Choroid plexus epithelial cell (primary cell): ENCODE measurements at regions not wholly inside any gene's neighbourhood (a gene's known extent, or its start where the extent isn't known, plus 50 kb on each side); places are given as distances from the start of the nearest gene placed in this dataset.

Source experiments
- DNase-seq: peaks from one replicate; pipeline ENCODE4 v3.0.0-alpha.2; 2010; ENCODE audit warnings: low read depth
- H3K4me3 ChIP-seq: 2 replicates; pipeline ENCODE4 v1.5.1; 2011; ENCODE audit warnings: low read depth, mild to moderate bottlenecking, control low read depth, low read length, moderate library complexity
- TF ChIP-seq, protein P1 (sequence below): conservative IDR thresholded peaks from 2 replicates; pipeline ENCODE4 v1.5.1; 2011; ENCODE audit warnings: low read depth, mild to moderate bottlenecking, control low read depth, inconsistent platforms, low read length, moderate library complexity

DNA sequence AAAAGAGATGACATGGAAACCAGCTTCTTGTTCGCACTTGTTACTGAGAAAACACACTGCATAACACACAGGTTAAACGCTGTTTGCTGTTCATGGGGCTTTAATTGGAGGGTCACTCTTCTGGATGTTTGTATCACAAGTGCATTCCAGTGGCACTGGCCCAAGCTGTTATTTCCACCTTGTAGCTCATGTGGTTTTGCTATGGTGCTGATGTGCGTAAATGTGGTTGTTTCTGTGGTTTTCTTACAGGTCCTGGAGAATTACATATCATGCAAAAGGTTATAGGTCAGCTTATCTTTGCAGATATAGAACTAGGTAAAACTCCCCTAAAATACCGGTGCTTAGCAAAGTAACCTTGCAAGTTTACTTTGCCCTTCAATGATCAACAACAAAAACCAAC lies 89.3 kb upstream of the AHI1 start:
- TF ChIP-seq, protein P1, sequence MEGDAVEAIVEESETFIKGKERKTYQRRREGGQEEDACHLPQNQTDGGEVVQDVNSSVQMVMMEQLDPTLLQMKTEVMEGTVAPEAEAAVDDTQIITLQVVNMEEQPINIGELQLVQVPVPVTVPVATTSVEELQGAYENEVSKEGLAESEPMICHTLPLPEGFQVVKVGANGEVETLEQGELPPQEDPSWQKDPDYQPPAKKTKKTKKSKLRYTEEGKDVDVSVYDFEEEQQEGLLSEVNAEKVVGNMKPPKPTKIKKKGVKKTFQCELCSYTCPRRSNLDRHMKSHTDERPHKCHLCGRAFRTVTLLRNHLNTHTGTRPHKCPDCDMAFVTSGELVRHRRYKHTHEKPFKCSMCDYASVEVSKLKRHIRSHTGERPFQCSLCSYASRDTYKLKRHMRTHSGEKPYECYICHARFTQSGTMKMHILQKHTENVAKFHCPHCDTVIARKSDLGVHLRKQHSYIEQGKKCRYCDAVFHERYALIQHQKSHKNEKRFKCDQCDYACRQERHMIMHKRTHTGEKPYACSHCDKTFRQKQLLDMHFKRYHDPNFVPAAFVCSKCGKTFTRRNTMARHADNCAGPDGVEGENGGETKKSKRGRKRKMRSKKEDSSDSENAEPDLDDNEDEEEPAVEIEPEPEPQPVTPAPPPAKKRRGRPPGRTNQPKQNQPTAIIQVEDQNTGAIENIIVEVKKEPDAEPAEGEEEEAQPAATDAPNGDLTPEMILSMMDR, result no peak
- DNase-seq, result peak; percentile 96
- H3K4me3 ChIP-seq, result no peak overlapping the region

DNA sequence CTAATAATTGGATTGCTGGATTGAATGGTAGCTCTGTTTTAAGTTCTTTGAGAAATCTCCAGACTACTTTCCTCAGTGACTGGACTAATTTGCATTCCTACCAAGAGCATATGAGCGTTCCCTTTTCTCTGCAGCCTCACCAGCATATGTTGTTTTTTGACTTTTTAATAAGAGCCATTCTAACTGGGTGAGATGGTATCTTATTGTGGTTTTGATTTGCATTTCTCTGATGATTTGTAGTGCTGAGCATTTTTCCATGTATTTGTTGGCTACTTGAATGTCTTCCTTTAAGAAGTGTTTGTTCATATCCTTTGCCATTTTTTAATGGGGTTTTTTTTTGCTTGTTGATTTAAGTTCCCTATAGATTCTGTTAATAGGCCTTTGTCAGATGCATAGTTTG lies 94.7 kb upstream of the AHI1 start:
- no peak overlapping the region for H3K4me3 ChIP-seq
- DNase-seq, result no peak
- TF ChIP-seq, protein P1, result no peak

DNA sequence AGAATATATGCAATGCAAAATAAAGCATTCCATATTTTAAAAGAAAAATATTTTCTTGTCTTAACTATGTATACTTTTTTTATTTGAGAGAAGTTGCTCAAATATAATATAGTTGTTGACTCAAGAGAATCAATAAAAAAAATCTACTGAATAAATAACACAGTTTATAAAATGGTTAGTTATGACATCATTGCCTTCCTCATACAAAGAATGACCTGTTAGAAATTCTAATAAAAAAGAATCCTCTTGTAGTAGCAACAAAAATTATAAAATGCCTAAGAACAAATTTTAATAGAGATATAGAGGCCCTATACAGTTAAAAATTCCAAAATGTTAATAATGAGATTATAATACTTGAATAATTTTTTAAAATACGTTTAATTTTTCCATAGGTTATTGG lies 96.5 kb upstream of the AHI1 start:
- DNase-seq, result no peak
- no peak overlapping the region for H3K4me3 ChIP-seq
- TF ChIP-seq, protein P1, result no peak

DNA sequence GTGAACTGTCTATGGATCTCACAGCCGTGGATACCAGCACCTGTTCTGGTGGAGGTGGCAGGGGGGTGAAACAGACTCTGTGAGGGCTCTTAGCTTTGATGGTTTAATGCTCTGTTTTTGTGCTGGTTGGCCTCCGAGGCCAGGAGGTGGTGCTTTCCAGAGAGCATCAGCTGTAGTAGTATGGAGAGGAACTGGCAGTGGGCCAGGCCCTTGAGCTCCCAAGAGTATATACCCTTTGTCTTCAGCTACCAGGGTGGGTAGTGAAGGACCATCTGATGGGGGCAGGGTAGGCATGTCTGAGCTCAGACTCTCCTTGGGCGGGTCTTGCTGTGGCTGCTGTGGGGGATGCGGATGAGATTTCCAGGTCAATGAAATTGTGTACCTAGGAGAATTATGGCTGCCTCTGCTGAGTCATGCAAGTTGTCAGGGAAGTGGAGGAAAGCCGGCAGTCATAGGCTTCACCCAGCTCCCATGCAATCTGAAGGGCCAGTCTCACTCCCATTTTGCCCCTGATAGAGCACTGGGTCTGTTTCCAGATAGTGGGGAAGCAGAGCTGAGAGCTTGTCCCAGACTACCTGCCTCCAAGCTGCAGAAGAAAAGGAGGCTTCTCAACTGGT lies 102.7 kb upstream of the AHI1 start:
- TF ChIP-seq, protein P1, result no peak
- DNase-seq, result no peak
- H3K4me3 ChIP-seq, result no peak overlapping the region

DNA sequence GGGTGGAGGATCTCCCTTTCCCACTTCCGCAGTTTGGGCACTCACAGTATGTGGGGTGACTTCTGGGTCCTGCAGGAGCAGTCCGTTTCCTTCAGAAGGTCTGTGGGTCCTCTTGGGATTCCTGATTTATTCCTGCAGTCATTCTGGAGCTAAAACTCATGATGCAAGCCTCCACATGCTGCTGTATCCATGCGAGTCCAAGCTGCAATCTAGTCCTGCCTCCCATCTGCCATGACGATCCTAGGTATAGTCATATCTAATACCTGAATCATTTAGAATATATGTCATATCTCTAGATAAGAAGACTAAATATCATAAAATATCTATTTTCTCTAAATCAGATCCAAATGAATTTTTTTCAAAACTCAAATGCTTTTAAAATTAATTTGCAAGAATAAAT lies 103.4 kb upstream of the AHI1 start:
- TF ChIP-seq, protein P1, result no peak
- no peak for DNase-seq
- no peak overlapping the region for H3K4me3 ChIP-seq

DNA sequence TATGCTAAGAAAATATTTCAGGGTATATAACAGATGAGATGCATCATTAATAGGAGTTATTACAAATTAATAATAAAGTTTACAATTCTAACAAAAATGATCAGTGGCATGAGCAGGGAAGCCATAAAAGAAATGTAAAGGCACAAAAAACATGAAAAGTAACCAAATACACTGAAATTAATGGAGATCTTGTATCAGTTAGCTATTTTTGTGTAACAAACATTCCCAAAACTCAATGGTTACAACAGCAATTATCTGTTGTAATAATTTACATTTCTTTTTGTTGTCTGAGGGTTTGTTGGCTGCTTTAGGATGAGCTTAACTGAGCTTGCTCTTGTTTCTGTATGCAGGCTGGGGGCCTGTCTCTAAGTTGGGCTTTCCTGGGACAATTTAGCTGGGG lies 104.3 kb upstream of the AHI1 start:
- no peak for DNase-seq
- TF ChIP-seq, protein P1, result no peak
- H3K4me3 ChIP-seq, result no peak overlapping the region

DNA sequence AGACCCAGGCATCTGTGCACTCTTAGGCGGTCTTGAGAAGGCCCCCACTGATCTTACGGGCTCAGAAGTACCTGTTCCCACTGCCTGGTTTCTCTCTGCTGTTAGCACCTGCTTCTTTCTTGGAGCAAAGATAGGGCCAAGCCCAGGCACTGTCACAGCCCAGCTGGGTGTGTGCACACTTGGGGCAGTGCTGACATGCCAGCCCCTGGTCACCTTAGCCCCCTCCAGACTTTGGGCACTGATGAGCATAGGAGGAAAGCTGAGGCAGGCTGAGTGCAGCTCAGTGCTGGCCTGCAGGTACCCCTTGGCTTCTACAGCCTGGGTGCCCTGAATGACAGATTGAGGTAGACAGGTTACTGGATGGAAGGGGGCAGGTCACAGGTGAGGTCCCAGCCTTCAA lies 105.7 kb upstream of the AHI1 start:
- DNase-seq, result no peak
- TF ChIP-seq, protein P1, result no peak
- H3K4me3 ChIP-seq, result no peak overlapping the region
